Hippocampal formation (tissue), 2 donors: ENCODE measurements at regions not wholly inside any gene's neighbourhood (a gene's known extent, or its start where the extent isn't known, plus 50 kb on each side); places are given as distances from the start of the nearest gene placed in this dataset.

Source experiments
- DNase-seq, 2 donors: peaks; one replicate each; lab custom pipeline; 2025; lab: John Stamatoyannopoulos, UW

GRCh38 chr18:55781481-55781957, 193.5 kb upstream of the TCF4 start:
- peak; percentile 52 to 79 for DNase-seq

GRCh38 chr18:55780586-55781071, 192.6 kb upstream of the TCF4 start:
- DNase-seq = peak in 1 of 2 donors; percentile 57

GRCh38 chr18:55779691-55780585, 191.9 kb upstream of the TCF4 start:
- DNase-seq = peak; percentile 57 to 58

DNA sequence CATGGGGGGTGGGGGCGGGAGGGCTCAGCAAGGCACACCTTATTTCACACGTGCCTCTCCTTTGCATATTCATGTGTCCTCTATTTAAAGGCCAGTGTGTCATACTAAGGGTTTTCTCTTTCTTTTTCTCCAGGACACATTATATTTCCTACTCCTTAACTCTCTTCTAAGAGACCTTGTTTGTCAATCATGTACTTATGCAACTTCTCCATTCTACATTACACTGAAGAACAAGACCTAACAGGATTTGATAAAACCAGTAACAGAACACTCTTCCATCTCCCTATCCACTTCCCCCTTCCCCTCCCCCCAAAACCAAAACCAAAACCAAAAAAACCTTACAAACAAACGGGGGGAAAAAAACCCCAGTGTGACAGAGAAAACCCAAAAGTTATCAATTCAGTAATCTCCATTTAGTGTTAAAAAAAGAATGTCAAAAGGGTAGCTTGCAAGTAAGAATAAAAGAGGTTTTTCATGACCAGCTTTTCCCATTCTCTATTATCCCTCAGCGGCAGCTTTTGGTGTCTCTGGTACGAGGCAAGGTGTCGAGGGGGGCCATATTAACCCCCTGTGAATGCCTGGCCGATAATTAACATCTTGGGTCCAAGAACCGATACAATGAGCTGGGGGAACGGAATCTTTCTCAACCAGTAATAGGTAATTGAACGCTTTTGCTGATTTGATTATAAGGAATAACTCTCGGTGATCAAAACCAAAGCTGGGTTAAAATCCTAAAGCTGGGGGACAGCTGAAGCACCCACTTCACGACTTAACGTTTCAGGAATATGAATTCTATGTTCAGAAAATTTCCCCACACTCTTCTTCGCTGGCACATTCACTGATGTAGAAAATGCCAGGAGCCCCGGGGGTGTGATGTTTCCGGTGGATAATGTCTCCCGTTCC, 191.0 kb upstream of the TCF4 start:
- DNase-seq = peak in 1 of 2 donors; percentile 56

GRCh38 chr18:55777666-55778304, 189.8 kb upstream of the TCF4 start:
- DNase-seq = no peak

GRCh38 chr18:55775972-55776371, 188.0 kb upstream of the TCF4 start:
- DNase-seq = no peak

DNA sequence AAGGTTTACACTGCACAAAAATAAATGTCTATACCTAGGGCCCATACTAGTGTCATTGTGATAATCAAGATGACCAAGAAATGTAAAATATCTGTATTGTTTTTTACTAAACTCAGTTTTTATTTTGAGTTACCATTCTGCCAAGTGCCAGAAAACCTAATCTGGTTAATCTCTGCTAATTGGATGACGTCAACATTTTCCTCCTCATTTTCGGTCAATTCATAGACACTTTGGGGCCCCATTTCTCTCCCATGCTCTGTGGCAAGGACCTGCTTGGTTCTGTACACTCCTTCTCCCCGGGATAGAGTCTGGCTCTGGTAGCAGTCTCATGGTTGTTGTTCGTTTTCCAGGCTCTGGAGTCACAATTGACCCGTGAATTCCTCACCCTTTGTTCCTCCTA, 186.5 kb upstream of the TCF4 start:
- DNase-seq = no peak

GRCh38 chr18:55768255-55768654, 180.3 kb upstream of the TCF4 start:
- no peak for DNase-seq

DNA sequence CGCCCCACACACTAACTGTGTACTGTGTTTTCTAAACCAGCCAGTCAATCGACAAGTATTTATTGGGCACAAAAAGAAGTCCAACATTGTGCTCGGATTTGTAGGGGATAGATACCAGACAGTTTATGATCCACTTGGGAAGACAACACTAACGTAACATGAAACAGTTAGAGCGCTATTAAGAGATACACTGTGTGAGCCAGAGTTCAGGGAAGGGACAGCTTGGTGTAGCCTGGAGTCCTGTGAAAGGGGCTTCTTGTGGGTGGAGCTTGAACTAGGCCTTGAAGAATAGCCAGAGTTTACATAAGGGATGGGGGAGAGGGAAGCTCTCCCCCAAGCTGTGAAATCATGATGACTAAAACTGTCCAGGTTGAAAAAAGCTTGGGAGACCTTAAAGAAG, 176.4 kb upstream of the TCF4 start:
- no peak for DNase-seq

DNA sequence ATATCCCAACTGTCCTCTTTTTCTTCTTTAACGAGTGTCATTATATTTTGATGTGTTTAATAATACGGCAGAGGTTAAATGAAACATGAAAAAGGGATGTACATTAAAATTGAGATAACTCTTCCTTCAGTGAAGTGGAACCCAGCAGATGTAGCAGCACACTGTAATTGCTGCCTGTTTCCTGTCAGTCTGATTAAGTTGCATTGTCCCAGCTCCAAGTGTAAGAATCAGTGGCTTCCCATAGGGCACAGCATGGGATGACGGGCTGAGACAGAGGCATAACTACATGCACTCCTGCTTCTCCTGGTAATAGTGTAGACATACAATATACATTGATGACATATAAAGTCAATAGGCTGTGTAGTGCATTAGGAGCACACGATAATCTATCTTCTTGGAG, 175.8 kb upstream of the TCF4 start:
- no peak for DNase-seq

- DNase-seq = no peak
Measured at GRCh38 chr18:55763298-55763697, 175.3 kb upstream of the TCF4 start.

GRCh38 chr18:55762424-55762823, 174.4 kb upstream of the TCF4 start:
- DNase-seq = no peak

DNA sequence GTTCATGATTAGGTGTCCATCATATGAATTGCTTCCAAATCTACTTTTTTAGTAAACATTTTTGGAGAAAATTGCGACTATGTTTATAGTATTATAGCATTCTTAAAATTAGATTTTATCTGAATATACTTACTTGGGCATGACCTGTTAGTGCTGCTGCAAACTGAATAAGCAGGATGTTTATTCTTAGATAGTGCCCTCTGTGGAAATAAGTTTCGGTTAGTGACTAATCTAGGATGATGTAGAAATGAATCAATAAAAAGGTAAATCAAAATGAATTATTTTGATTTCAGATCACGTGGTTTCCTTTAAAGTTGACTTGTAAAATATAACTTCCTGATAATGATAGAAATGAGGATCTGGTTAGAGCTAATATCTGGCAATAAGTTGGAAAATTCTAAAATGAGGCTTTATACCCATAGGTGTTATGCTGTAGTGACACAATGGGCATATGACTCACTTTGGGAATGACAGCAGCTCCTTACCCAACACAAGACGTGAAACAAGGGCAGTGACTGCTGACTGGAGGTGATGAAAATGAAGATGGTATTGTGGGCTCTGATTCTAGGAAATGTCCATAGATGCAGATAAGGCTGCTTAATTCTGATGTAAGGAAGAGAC, 165.8 kb upstream of the TCF4 start:
- no peak for DNase-seq

DNA sequence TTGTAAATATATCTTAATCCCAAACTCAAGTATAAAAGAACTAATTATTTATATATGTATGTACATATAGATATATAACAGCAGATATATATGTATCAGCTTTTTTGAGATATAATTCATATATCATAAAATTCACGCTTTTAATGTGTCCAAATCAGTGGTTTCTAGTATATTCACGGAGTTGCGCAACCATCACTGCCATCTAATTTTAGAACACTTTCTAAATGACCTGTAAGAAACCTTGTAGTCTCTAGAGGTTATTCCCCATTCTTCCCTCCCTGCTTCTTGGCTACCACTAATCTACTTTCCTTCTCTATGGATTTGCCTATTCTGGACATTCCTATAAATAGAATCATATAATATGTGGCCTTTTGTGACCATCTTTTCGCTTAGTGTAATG, 163.5 kb upstream of the TCF4 start:
- no peak for DNase-seq

- no peak for DNase-seq
Measured at GRCh38 chr18:55748227-55748738, 160.3 kb upstream of the TCF4 start.

DNA sequence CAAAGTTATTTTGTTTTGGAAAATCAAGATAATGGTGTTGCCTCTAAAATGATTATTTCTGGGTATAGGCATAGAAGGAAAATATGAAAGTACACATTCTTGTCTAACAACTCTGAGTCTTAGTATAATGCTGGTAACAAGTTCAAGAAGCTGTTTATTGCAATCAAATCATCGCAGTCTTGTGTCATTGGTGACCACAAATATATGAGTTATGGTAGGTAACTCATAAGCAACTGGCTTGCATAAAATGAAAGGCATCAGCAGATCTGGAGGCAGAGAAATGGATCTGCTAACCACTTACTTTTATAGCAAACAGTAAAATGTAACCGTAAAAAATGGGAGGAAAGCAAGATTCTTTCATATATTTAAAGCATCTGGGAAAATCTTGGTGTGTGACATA, 156.2 kb upstream of the TCF4 start:
- no peak for DNase-seq

GRCh38 chr18:55743736-55744135, 155.7 kb upstream of the TCF4 start:
- DNase-seq = no peak

GRCh38 chr18:55743133-55743532, 155.1 kb upstream of the TCF4 start:
- DNase-seq = no peak

GRCh38 chr18:55739488-55739887, 151.5 kb upstream of the TCF4 start:
- DNase-seq = no peak

GRCh38 chr18:55738483-55739114, 150.6 kb upstream of the TCF4 start:
- DNase-seq = no peak
